H1 (cell line): ENCODE measurements at regions not wholly inside any gene's neighbourhood (a gene's known extent, or its start where the extent isn't known, plus 50 kb on each side); places are given as distances from the start of the nearest gene placed in this dataset.

Source experiments
- CTCF ChIA-PET: fragments of 300-600 bp; sonication (Branson Sonifier 250); formaldehyde crosslinking; loops from one replicate; lab custom pipeline; 2021; ENCODE audit not compliant: partially characterized antibody; lab: Charles Lee
- POLR2A ChIA-PET: fragments of 300-600 bp; sonication (Branson Sonifier 250); formaldehyde crosslinking; loops from one replicate; lab custom pipeline; 2021; ENCODE audit warnings: inconsistent platforms; ENCODE audit not compliant: partially characterized antibody; lab: Charles Lee
- DNase-seq, 2 experiments: peaks; one replicate each; pipeline versions ENCODE4 v3.0.0 to v3.0.0-alpha.2; 2010 to 2022; ENCODE audit warnings: low spot score in 2 of 2, low read depth in 1 of 2, mixed read lengths in 1 of 2
- FAIRE-seq: peaks from 2 replicates; lab custom pipeline; 2011; peaks lifted over from hg19 to GRCh38; lab: Jason Lieb, UNC
- H2AFZ ChIP-seq: 2 replicates; pipeline ENCODE4 v1.8.1; 2012; ENCODE audit warnings: low read length, inconsistent platforms
- H2AK5ac ChIP-seq: 2 replicates; pipeline ENCODE4 v1.6.1; 2013; ENCODE audit warnings: low read depth, low read length
- H2BK120ac ChIP-seq: replicated peaks from 2 replicates; pipeline ENCODE3; 2013; ENCODE audit warnings: low read depth, low read length, inconsistent platforms
- H2BK12ac ChIP-seq: 2 replicates; pipeline ENCODE4 v1.6.1; 2013; ENCODE audit warnings: low read depth, low read length
- H2BK15ac ChIP-seq: 2 replicates; pipeline ENCODE4 v1.6.1; 2013; ENCODE audit warnings: low read length
- H2BK20ac ChIP-seq: 2 replicates; pipeline ENCODE4 v1.6.1; 2013; ENCODE audit warnings: low read length
- H2BK5ac ChIP-seq: 2 replicates; pipeline ENCODE4 v1.6.1; 2013; ENCODE audit warnings: low read depth, low read length
- H3K14ac ChIP-seq: 2 replicates; pipeline ENCODE4 v1.6.1; 2013; ENCODE audit warnings: inconsistent platforms; ENCODE audit not compliant: insufficient read length
- H3K18ac ChIP-seq: 2 replicates; pipeline ENCODE4 v1.6.1; 2013; ENCODE audit warnings: low read length; ENCODE audit errors: extremely low read depth
- H3K23ac ChIP-seq: 2 replicates; pipeline ENCODE4 v1.6.1; 2013; ENCODE audit warnings: inconsistent platforms; ENCODE audit not compliant: insufficient read length
- H3K23me2 ChIP-seq: 2 replicates; pipeline ENCODE4 v1.6.1; 2013; ENCODE audit warnings: low read depth, low read length
- H3K27ac ChIP-seq: 2 replicates; pipeline ENCODE4 v1.6.1; 2011; ENCODE audit warnings: low read depth, low read length, inconsistent platforms
- H3K27me3 ChIP-seq, 4 experiments: replicated peaks in 1 of 4; 1 replicate in 1 of 4; 2 replicates in 3 of 4; pipeline versions ENCODE4 v1.6.1 to v1.8.1; 2011 to 2013; ENCODE audit warnings: low read length in 3 of 4, mild to moderate bottlenecking in 3 of 4, inconsistent platforms in 2 of 4, mixed read lengths in 2 of 4, moderate library complexity in 1 of 4; ENCODE audit not compliant: control insufficient read depth in 3 of 4, insufficient read depth in 3 of 4; ENCODE audit errors: extremely low read depth in 1 of 4
- H3K36me3 ChIP-seq, 4 experiments: 2 replicates each; pipeline versions ENCODE4 v1.6.1 to v1.8.1; 2011 to 2013; ENCODE audit warnings: mild to moderate bottlenecking in 4 of 4, low read length in 3 of 4, moderate library complexity in 2 of 4, control low read depth in 1 of 4, inconsistent platforms in 1 of 4; ENCODE audit not compliant: insufficient read depth in 4 of 4, control insufficient read depth in 2 of 4
- H3K4ac ChIP-seq: replicated peaks from 2 replicates; pipeline ENCODE3; 2013; ENCODE audit warnings: low read length, low read depth, mixed read lengths, inconsistent platforms; ENCODE audit not compliant: insufficient read length
- H3K4me1 ChIP-seq, 4 experiments: replicated peaks in 1 of 4; 1 replicate in 1 of 4; 2 replicates in 3 of 4; pipeline versions ENCODE4 v1.6.1 to v1.8.1; 2011 to 2013; ENCODE audit warnings: low read length in 3 of 4, inconsistent platforms in 2 of 4, mixed read lengths in 1 of 4; ENCODE audit not compliant: insufficient read depth in 4 of 4, control insufficient read depth in 3 of 4
- H3K4me2 ChIP-seq, 2 experiments: 2 replicates each; pipeline versions ENCODE4 v1.6.1 to v1.8.1; 2011 to 2013; ENCODE audit warnings: low read depth in 2 of 2, low read length in 2 of 2, control low read depth in 1 of 2, inconsistent platforms in 1 of 2, mild to moderate bottlenecking in 1 of 2; ENCODE audit not compliant: insufficient read depth in 1 of 2
- H3K4me3 ChIP-seq, 4 experiments: fragments of 200-600, 300-600 bp in 1 of 4; sonication (generic), shearing (Covaris generic), sonication (Bioruptor Twin) in 1 of 4; 2 replicates each; pipeline versions ENCODE4 v1.5.1 to v1.8.1; 2011 to 2016; ENCODE audit warnings: low read length in 4 of 4, low read depth in 3 of 4, control low read depth in 2 of 4, inconsistent platforms in 2 of 4, mild to moderate bottlenecking in 2 of 4, mixed read lengths in 1 of 4, moderate library complexity in 1 of 4; ENCODE audit not compliant: insufficient read depth in 2 of 4; ENCODE audit errors: extremely low read depth in 1 of 4
- H3K56ac ChIP-seq: replicated peaks from 2 replicates; pipeline ENCODE3; 2013; ENCODE audit warnings: low read depth, mild to moderate bottlenecking, mixed read lengths, low read length, inconsistent platforms; ENCODE audit not compliant: insufficient read length
- H3K79me1 ChIP-seq: 2 replicates; pipeline ENCODE4 v1.6.1; 2013; ENCODE audit warnings: low read depth, low read length, control low read depth
- H3K79me2 ChIP-seq, 2 experiments: 2 replicates each; pipeline versions ENCODE4 v1.6.1 to v1.8.1; 2012 to 2013; ENCODE audit warnings: low read length in 2 of 2, mild to moderate bottlenecking in 2 of 2, inconsistent platforms in 1 of 2; ENCODE audit not compliant: insufficient read depth in 2 of 2, control insufficient read depth in 1 of 2
- H3K9ac ChIP-seq, 4 experiments: replicated peaks in 1 of 4; 1 replicate in 1 of 4; 2 replicates in 3 of 4; pipeline versions ENCODE4 v1.6.1 to v1.8.1; 2011 to 2013; ENCODE audit warnings: low read depth in 3 of 4, low read length in 3 of 4, control low read depth in 2 of 4, mild to moderate bottlenecking in 2 of 4, moderate library complexity in 2 of 4, inconsistent platforms in 1 of 4; ENCODE audit errors: extremely low read depth in 1 of 4
- H3K9me3 ChIP-seq, 2 experiments: 2 replicates each; pipeline versions ENCODE4 v1.6.1 to v1.8.1; 2012 to 2013; ENCODE audit warnings: mild to moderate bottlenecking in 2 of 2, moderate library complexity in 2 of 2, control low read depth in 1 of 2, inconsistent platforms in 1 of 2, low read depth in 1 of 2, low read length in 1 of 2, mixed read lengths in 1 of 2; ENCODE audit not compliant: insufficient read depth in 2 of 2
- H4K20me1 ChIP-seq, 2 experiments: replicated peaks in 1 of 2; 2 replicates each; pipeline versions ENCODE3 to v1.8.1; 2011 to 2013; ENCODE audit warnings: inconsistent platforms in 2 of 2, low read length in 2 of 2, mild to moderate bottlenecking in 1 of 2; ENCODE audit not compliant: insufficient read depth in 2 of 2, control insufficient read depth in 1 of 2
- H4K5ac ChIP-seq: 2 replicates; pipeline ENCODE4 v1.6.1; 2013; ENCODE audit warnings: low read length, low read depth, mixed read lengths, inconsistent platforms; ENCODE audit not compliant: insufficient read length
- H4K8ac ChIP-seq: 2 replicates; pipeline ENCODE4 v1.8.0; 2013; ENCODE audit warnings: mild to moderate bottlenecking, moderate library complexity, low read length, inconsistent platforms; ENCODE audit not compliant: insufficient read depth; ENCODE audit errors: extremely low read depth
- H4K91ac ChIP-seq: replicated peaks from 2 replicates; pipeline ENCODE3; 2013; ENCODE audit warnings: low read length, mixed read lengths, inconsistent platforms; ENCODE audit not compliant: insufficient read length
- GABPA ChIP-seq: IDR thresholded peaks from 2 replicates; pipeline ENCODE4 v1.6.1; 2011; ENCODE audit warnings: mild to moderate bottlenecking, low read length, moderate library complexity, borderline replicate concordance; ENCODE audit not compliant: insufficient read depth
- TBP ChIP-seq: IDR thresholded peaks from 2 replicates; pipeline ENCODE4 v1.6.1; 2011; ENCODE audit warnings: low read depth, low read length, improper control_type of control experiment
- WGBS, 2 experiments: shearing (Covaris generic) in 1 of 2; methylation state at CpG; one replicate each; pipeline versions ENCODE4 v1.1.6 to v1.1.7; 2013 to 2015; ENCODE audit warnings: low lambda C conversion rate in 2 of 2, mixed read lengths in 2 of 2, inconsistent platforms in 1 of 2, low coverage in 1 of 2, missing lambda C conversion rate in 1 of 2; ENCODE audit not compliant: insufficient replicate concordance in 2 of 2, insufficient coverage in 1 of 2, insufficient read length in 1 of 2; ENCODE audit errors: extremely low coverage in 1 of 2, missing lambda C conversion rate in 1 of 2; 5-methylcytosine and 5-hydroxymethylcytosine counted together
- TF ChIP-seq, protein P1 (sequence below): IDR thresholded peaks from 2 replicates; pipeline ENCODE4 v1.6.1; 2012; ENCODE audit warnings: low read length, inconsistent platforms

GRCh38 chr13:50596156-50596555 lies 247.3 kb downstream of the DLEU7 start:
- H3K56ac ChIP-seq = no peak overlapping the region
- H3K79me2 ChIP-seq = no peaks in the 10 kb centered on the region
- H4K20me1 ChIP-seq = no peaks in the 10 kb centered on the region
- no peak overlapping the region for H4K8ac ChIP-seq
- CTCF ChIA-PET = interaction anchor here (1.6 to 1.7 kb wide), 2 partner anchors 204 to 316 kb away, joined by 3 to 5 read pairs; no protein-coding TSS in a partner anchor
- H2BK120ac ChIP-seq = no peak overlapping the region
- no peak overlapping the region for H4K5ac ChIP-seq
- H3K9ac ChIP-seq = no peak overlapping the region
- H2AK5ac ChIP-seq = no peak overlapping the region
- H2BK5ac ChIP-seq = no peak overlapping the region
- no peaks in the 10 kb centered on the region for H3K36me3 ChIP-seq
- no peak overlapping the region for H3K14ac ChIP-seq
- H3K27me3 ChIP-seq = no peaks in the 10 kb centered on the region
- no peak for TF ChIP-seq TBP
- TF ChIP-seq, protein P1, sequence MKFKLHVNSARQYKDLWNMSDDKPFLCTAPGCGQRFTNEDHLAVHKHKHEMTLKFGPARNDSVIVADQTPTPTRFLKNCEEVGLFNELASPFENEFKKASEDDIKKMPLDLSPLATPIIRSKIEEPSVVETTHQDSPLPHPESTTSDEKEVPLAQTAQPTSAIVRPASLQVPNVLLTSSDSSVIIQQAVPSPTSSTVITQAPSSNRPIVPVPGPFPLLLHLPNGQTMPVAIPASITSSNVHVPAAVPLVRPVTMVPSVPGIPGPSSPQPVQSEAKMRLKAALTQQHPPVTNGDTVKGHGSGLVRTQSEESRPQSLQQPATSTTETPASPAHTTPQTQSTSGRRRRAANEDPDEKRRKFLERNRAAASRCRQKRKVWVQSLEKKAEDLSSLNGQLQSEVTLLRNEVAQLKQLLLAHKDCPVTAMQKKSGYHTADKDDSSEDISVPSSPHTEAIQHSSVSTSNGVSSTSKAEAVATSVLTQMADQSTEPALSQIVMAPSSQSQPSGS = no peak
- TF ChIP-seq GABPA = no peak
- TF ChIP-seq, all 59 proteins: peak for 0
- Histone ChIP-seq H3K4ac (no peak overlapping the region), H3K4me2 (no peak overlapping the region), H2BK15ac (no peak overlapping the region), H3K79me1 (no peaks in the 10 kb centered on the region), H2AFZ (no peak overlapping the region), H4K91ac (no peak overlapping the region), H3K9me3 (no peaks in the 10 kb centered on the region), H2BK12ac (no peak overlapping the region), H3K18ac (no peak overlapping the region), H3K4me3 (no peak overlapping the region), H3K23ac (no peak overlapping the region), H3K27ac (no peak overlapping the region), H3K23me2 (no peaks in the 10 kb centered on the region), H2BK20ac (no peak overlapping the region), H3K4me1 (peaks cover 2 to 3% (median 2%) of the 10 kb centered on the region in 4 experiments; a peak in 5 of 7 replicates)
- no peak for FAIRE-seq
- 91% methylated on average over 1 of the region's 1 CpG; no CpG with 5 or more reads in 1 of the 2 experiments for WGBS, 2 experiments
- POLR2A ChIA-PET = no interaction called here
- DNase-seq = no peak
